HepG2 (cell line): ENCODE measurements at regions not wholly inside any gene's neighbourhood (a gene's known extent, or its start where the extent isn't known, plus 50 kb on each side); places are given as distances from the start of the nearest gene placed in this dataset.

ENCODE experiments used
- ATAC-seq: fragments of 200-7000 bp; cut with Tn5 transposase; 3 replicates; pipeline ENCODE4 v1.9.1; 2020; ENCODE audit warnings: mild to moderate bottlenecking, moderate library complexity
- BruUV-seq: library from RNA; stranded (reverse); fragments of 400-500 nt; replicated peaks from 2 replicates; lab custom pipeline; 2021; lab: Mats Ljungman, UMichigan
- CTCF ChIA-PET: fragments of 300-600 bp; formaldehyde crosslinking; extraction: SDS; loops from one replicate; lab custom pipeline; 2021; ENCODE audit warnings: low total read pairs, inconsistent platforms, low intra/inter-chr PET ratio; lab: Yijun Ruan, JAX
- POLR2A ChIA-PET: fragments of 350-600 bp; sonication (Branson Sonifier 250); formaldehyde crosslinking; loops from one replicate; lab custom pipeline; 2020; ENCODE audit warnings: antibody characterized with exemption, inconsistent platforms; lab: Yijun Ruan, JAX
- DNase-seq: peaks from one replicate; pipeline ENCODE4 v3.0.0-alpha.2; 2015; ENCODE audit warnings: low spot score
- FAIRE-seq: peaks from 3 replicates; lab custom pipeline; 2011; peaks lifted over from hg19 to GRCh38; lab: Jason Lieb, UNC
- H2AFZ ChIP-seq: one replicate; pipeline ENCODE4 v1.6.1; 2011; ENCODE audit warnings: low read length, inconsistent platforms
- H3K27ac ChIP-seq: fragments of 300-600 bp; 3 replicates; pipeline ENCODE4 v1.8.0; 2011; ENCODE audit warnings: mixed run types, mild to moderate bottlenecking, mixed read lengths, low read length, inconsistent platforms; ENCODE audit not compliant: insufficient read depth; ENCODE audit errors: extremely low read length
- H3K27me3 ChIP-seq, 2 experiments: fragments of 200-600 bp in 1 of 2; 2 replicates in 1 of 2; 3 replicates in 1 of 2; pipeline versions ENCODE4 v1.6.0 to v1.8.0; 2011; ENCODE audit warnings: low read length in 2 of 2, mild to moderate bottlenecking in 2 of 2, moderate library complexity in 2 of 2, inconsistent platforms in 1 of 2; ENCODE audit not compliant: insufficient read depth in 2 of 2, control insufficient read depth in 1 of 2
- H3K36me3 ChIP-seq, 2 experiments: fragments of 200-600 bp in 1 of 2; replicated peaks in 1 of 2; 2 replicates in 1 of 2; 3 replicates in 1 of 2; pipeline versions ENCODE4 v1.5.1 to v1.8.0; 2011; ENCODE audit warnings: low read length in 2 of 2, inconsistent platforms in 1 of 2; ENCODE audit not compliant: insufficient read depth in 2 of 2, control insufficient read depth in 1 of 2
- H3K4me1 ChIP-seq: 2 replicates; pipeline ENCODE4 v1.5.1; 2012; ENCODE audit warnings: low read length, inconsistent platforms; ENCODE audit not compliant: insufficient read depth
- H3K4me2 ChIP-seq: 2 replicates; pipeline ENCODE4 v1.6.0; 2011; ENCODE audit warnings: low read depth, low read length, inconsistent platforms
- H3K4me3 ChIP-seq, 3 experiments: fragments of 200-600 bp in 1 of 3; sonication (generic), shearing (Covaris generic) in 1 of 3; replicated peaks in 1 of 3; 2 replicates each; pipeline ENCODE4 v1.5.1; 2011 to 2016; ENCODE audit warnings: low read length in 3 of 3, inconsistent platforms in 2 of 3, low read depth in 2 of 3, mild to moderate bottlenecking in 2 of 3, control low read depth in 1 of 3, mixed read lengths in 1 of 3; ENCODE audit not compliant: insufficient read depth in 1 of 3
- H3K79me2 ChIP-seq: one replicate; pipeline ENCODE4 v1.6.1; 2011; ENCODE audit warnings: low read length, inconsistent platforms; ENCODE audit not compliant: insufficient read depth
- H3K9ac ChIP-seq: 2 replicates; pipeline ENCODE4 v1.6.0; 2011; ENCODE audit warnings: mild to moderate bottlenecking, low read depth, low read length, inconsistent platforms; ENCODE audit not compliant: insufficient read depth
- H3K9me3 ChIP-seq: 2 replicates; pipeline ENCODE4 v1.5.1; 2012; ENCODE audit warnings: mild to moderate bottlenecking, low read length
- H4K20me1 ChIP-seq: 2 replicates; pipeline ENCODE4 v1.6.0; 2011; ENCODE audit warnings: inconsistent platforms, mild to moderate bottlenecking, low read length, moderate library complexity; ENCODE audit not compliant: insufficient read depth
- KMT2A ChIP-seq: sonication (generic); formaldehyde crosslinking; IDR thresholded peaks from 2 replicates; pipeline ENCODE4 v1.4.0; 2020; ENCODE audit warnings: missing genetic modification reagents
- NRL ChIP-seq: sonication (generic); formaldehyde crosslinking; IDR thresholded peaks from 2 replicates; pipeline ENCODE4 v1.5.0; 2020; ENCODE audit warnings: missing genetic modification reagents, mild to moderate bottlenecking, moderate library complexity, borderline replicate concordance
- PHF21A ChIP-seq: sonication (generic); formaldehyde crosslinking; IDR thresholded peaks from 2 replicates; pipeline ENCODE4 v1.5.0; 2020; ENCODE audit warnings: mild to moderate bottlenecking, missing genetic modification reagents
- PREB ChIP-seq: sonication (generic); formaldehyde crosslinking; IDR thresholded peaks from 2 replicates; pipeline ENCODE4 v1.4.0; 2020; ENCODE audit warnings: missing genetic modification reagents
- TAF1 ChIP-seq: sonication (generic); formaldehyde crosslinking; IDR thresholded peaks from 2 replicates; pipeline ENCODE4 v1.4.0; 2020; ENCODE audit warnings: missing genetic modification reagents
- ZMYM3 ChIP-seq: sonication (generic); formaldehyde crosslinking; IDR thresholded peaks from 2 replicates; pipeline ENCODE4 v1.5.1; 2020; ENCODE audit warnings: mild to moderate bottlenecking, missing genetic modification reagents
- ZNF205 ChIP-seq: IDR thresholded peaks from 2 replicates; pipeline ENCODE4 v1.6.1; 2018; ENCODE audit warnings: missing biosample characterization, missing genetic modification reagents
- ZNF235 ChIP-seq: sonication (generic); formaldehyde crosslinking; IDR thresholded peaks from 2 replicates; pipeline ENCODE4 v1.8.1; 2023; ENCODE audit warnings: mild to moderate bottlenecking, missing genetic modification reagents, borderline replicate concordance
- WGBS: methylation state at CpG from one replicate; pipeline ENCODE4 v1.1.6; 2017; ENCODE audit warnings: low lambda C conversion rate; 5-methylcytosine and 5-hydroxymethylcytosine counted together
- in situ Hi-C: cut with HindIII; loops from 2 replicates; pipeline ENCODE4 v1.10.0; 2017; ENCODE audit warnings: low pct_unique_long_range_greater_than_20kb; ENCODE audit not compliant: extremely low pct_ligation_motif_present
- intact Hi-C: fragments of 100-400 bp; cut with micrococcal nuclease; formaldehyde crosslinking; loops from one replicate; pipeline ENCODE4 v1.10.0; 2022; ENCODE audit not compliant: unreplicated experiment
- TF ChIP-seq, protein P1 (sequence below): sonication (generic); formaldehyde crosslinking; IDR thresholded peaks from 2 replicates; pipeline ENCODE4 v1.4.0; 2020; ENCODE audit warnings: mild to moderate bottlenecking, missing genetic modification reagents
- TF ChIP-seq, protein P2 (sequence below): sonication (generic); formaldehyde crosslinking; IDR thresholded peaks from 2 replicates; pipeline ENCODE4 v1.5.1; 2020; ENCODE audit warnings: mild to moderate bottlenecking, missing genetic modification reagents, moderate library complexity
- TF ChIP-seq, protein P3 (sequence below): sonication (generic); formaldehyde crosslinking; conservative IDR thresholded peaks from 2 replicates; pipeline ENCODE4 v1.4.0; 2020; ENCODE audit warnings: missing genetic modification reagents

- H3K4me2 ChIP-seq: no peak overlapping the region
- CTCF ChIA-PET: no interaction called here
- no peak for TF ChIP-seq TAF1
- TF ChIP-seq, protein P1, sequence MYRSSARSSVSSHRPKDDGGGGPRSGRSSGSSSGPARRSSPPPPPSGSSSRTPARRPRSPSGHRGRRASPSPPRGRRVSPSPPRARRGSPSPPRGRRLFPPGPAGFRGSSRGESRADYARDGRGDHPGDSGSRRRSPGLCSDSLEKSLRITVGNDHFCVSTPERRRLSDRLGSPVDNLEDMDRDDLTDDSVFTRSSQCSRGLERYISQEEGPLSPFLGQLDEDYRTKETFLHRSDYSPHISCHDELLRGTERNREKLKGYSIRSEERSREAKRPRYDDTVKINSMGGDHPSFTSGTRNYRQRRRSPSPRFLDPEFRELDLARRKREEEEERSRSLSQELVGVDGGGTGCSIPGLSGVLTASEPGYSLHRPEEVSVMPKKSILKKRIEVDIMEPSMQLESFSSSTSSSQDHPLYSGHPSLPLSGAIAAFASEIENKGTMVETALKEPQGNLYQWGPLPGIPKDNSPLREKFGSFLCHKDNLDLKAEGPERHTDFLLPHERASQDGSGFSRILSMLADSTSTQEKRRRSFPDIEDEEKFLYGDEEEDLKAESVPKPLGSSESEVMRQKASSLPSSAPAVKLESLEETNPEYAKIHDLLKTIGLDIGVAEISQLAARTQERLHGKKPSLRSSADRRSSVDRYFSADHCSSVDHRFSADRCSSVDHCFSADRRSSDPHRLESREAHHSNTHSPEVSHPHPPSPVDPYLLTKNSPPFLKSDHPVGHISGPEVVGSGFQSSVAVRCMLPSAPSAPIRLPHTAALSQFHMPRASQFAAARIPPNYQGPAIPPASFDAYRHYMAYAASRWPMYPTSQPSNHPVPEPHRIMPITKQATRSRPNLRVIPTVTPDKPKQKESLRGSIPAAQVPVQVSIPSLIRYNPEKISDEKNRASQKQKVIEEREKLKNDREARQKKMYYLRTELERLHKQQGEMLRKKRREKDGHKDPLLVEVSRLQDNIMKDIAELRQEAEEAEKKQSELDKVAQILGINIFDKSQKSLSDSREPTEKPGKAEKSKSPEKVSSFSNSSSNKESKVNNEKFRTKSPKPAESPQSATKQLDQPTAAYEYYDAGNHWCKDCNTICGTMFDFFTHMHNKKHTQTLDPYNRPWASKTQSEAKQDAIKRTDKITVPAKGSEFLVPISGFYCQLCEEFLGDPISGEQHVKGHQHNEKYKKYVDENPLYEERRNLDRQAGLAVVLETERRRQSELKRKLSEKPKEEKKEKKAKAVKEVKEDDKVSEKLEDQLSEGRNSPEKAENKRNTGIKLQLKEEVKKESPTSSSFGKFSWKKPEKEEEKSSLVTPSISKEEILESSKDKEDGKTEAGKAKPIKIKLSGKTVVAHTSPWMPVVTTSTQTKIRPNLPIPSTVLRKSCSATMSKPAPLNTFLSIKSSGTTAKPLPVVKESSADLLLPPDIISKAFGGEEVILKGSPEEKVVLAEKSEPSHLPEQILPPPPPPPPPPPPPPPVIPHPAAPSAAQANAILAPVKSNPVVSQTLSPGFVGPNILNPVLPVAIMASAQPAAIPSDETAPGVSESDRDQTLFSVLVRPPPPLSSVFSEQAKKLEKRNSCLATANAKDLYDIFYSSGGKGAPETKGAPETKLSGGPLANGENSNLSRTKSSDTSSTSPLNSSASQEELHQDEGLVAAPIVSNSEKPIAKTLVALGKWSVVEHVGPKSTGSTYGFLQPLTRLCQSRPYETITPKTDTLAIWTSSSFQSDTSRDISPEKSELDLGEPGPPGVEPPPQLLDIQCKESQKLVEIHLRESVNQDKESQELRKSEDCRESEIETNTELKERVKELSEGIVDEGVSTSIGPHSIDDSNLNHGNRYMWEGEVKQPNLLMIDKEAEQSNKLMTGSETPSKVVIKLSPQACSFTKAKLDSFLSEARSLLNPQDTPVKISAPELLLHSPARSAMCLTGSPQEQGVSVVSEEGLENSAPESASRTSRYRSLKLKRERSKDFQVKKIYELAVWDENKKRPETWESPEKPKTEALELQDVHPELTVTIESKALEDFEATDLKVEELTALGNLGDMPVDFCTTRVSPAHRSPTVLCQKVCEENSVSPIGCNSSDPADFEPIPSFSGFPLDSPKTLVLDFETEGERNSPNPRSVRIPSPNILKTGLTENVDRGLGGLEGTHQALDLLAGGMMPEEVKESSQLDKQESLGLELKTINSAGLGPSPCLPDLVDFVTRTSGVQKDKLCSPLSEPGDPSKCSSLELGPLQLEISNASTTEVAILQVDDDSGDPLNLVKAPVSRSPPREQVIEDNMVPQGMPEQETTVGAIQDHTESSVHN (CRISPR knock-in tag): no peak
- no peak for TF ChIP-seq ZNF235
- no peak for TF ChIP-seq PHF21A (CRISPR knock-in tag)
- TF ChIP-seq, protein P2, sequence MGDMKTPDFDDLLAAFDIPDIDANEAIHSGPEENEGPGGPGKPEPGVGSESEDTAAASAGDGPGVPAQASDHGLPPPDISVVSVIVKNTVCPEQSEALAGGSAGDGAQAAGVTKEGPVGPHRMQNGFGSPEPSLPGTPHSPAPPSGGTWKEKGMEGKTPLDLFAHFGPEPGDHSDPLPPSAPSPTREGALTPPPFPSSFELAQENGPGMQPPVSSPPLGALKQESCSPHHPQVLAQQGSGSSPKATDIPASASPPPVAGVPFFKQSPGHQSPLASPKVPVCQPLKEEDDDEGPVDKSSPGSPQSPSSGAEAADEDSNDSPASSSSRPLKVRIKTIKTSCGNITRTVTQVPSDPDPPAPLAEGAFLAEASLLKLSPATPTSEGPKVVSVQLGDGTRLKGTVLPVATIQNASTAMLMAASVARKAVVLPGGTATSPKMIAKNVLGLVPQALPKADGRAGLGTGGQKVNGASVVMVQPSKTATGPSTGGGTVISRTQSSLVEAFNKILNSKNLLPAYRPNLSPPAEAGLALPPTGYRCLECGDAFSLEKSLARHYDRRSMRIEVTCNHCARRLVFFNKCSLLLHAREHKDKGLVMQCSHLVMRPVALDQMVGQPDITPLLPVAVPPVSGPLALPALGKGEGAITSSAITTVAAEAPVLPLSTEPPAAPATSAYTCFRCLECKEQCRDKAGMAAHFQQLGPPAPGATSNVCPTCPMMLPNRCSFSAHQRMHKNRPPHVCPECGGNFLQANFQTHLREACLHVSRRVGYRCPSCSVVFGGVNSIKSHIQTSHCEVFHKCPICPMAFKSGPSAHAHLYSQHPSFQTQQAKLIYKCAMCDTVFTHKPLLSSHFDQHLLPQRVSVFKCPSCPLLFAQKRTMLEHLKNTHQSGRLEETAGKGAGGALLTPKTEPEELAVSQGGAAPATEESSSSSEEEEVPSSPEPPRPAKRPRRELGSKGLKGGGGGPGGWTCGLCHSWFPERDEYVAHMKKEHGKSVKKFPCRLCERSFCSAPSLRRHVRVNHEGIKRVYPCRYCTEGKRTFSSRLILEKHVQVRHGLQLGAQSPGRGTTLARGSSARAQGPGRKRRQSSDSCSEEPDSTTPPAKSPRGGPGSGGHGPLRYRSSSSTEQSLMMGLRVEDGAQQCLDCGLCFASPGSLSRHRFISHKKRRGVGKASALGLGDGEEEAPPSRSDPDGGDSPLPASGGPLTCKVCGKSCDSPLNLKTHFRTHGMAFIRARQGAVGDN (CRISPR knock-in tag): no peak
- no peak for TF ChIP-seq ZMYM3
- TF ChIP-seq NRL (CRISPR knock-in tag): no peak
- TF ChIP-seq PREB (CRISPR knock-in tag): no peak
- TF ChIP-seq KMT2A (CRISPR knock-in tag): no peak
- no peak for TF ChIP-seq ZNF205
- TF ChIP-seq, protein P3, sequence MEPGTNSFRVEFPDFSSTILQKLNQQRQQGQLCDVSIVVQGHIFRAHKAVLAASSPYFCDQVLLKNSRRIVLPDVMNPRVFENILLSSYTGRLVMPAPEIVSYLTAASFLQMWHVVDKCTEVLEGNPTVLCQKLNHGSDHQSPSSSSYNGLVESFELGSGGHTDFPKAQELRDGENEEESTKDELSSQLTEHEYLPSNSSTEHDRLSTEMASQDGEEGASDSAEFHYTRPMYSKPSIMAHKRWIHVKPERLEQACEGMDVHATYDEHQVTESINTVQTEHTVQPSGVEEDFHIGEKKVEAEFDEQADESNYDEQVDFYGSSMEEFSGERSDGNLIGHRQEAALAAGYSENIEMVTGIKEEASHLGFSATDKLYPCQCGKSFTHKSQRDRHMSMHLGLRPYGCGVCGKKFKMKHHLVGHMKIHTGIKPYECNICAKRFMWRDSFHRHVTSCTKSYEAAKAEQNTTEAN (CRISPR knock-in tag): no peak
These were observed 76.0 kb upstream of the CTTNBP2NL start for GRCh38 chr1:112320058-112320457.

More at GRCh38 chr1:112320058-112320457, 76.0 kb upstream of the CTTNBP2NL start:
- no peaks in the 10 kb centered on the region for H3K36me3 ChIP-seq
- intact Hi-C loops: no loop called here
- H3K27ac ChIP-seq: no peak overlapping the region
- no peak for DNase-seq
- no peak overlapping the region for H3K9ac ChIP-seq
- no peaks in the 10 kb centered on the region for H3K4me1 ChIP-seq
- no peaks in the 10 kb centered on the region for H4K20me1 ChIP-seq
- in situ Hi-C loops: no loop called here
- 10% methylated on average over 2 of the region's 2 CpGs for WGBS
- H3K79me2 ChIP-seq: no peaks in the 10 kb centered on the region
- peaks cover 0 to 17% of the 10 kb centered on the region in 2 experiments; a peak in 1 of 5 replicates for H3K27me3 ChIP-seq
- no peak for ATAC-seq
- no peaks in the 10 kb centered on the region for H3K9me3 ChIP-seq
- POLR2A ChIA-PET: no interaction called here
- BruUV-seq: no TSS peak
- H2AFZ ChIP-seq: no peak overlapping the region
- H3K4me3 ChIP-seq: no peak overlapping the region
- FAIRE-seq: no peak
